ENCODE measurements at regions not wholly inside any gene's neighbourhood (a gene's known extent, or its start where the extent isn't known, plus 50 kb on each side); places are given as distances from the start of the nearest gene placed in this dataset.

GRCh38 chr22:49377306-49377705 is 450.4 kb downstream of the BRD1 start:
- H3K4me1 ChIP-seq (ENCODE audit: control insufficient read depth in 1 of 2, insufficient read depth in 2 of 2, low read length in 2 of 2), result no peaks in the 10 kb centered on the region
- no peak overlapping the region for H3K4me3 ChIP-seq (ENCODE audit: low read depth in 1 of 2, low read length in 2 of 2)
- no peak overlapping the region for H3K27ac ChIP-seq (ENCODE audit: low read length)
- H3K36me3 ChIP-seq (ENCODE audit: control insufficient read depth in 1 of 2, insufficient read depth in 2 of 2, low read length in 2 of 2), result no peaks in the 10 kb centered on the region
- H3K27me3 ChIP-seq (ENCODE audit: low read depth, low read length), result no peaks in the 10 kb centered on the region
- H3K9me3 ChIP-seq (ENCODE audit: control insufficient read depth in 1 of 2, low read length in 2 of 2), result no peaks in the 10 kb centered on the region

GRCh38 chr22:49373801-49374226 is 453.9 kb downstream of the BRD1 start:
- Histone ChIP-seq H3K27me3 (ENCODE audit: low read depth, low read length) (no peaks in the 10 kb centered on the region), H3K36me3 (ENCODE audit: control insufficient read depth in 1 of 2, insufficient read depth in 2 of 2, low read length in 2 of 2) (no peaks in the 10 kb centered on the region), H3K27ac (ENCODE audit: low read length) (no peak overlapping the region), H3K9me3 (ENCODE audit: control insufficient read depth in 1 of 2, low read length in 2 of 2) (no peaks in the 10 kb centered on the region), H3K4me1 (ENCODE audit: control insufficient read depth in 1 of 2, insufficient read depth in 2 of 2, low read length in 2 of 2) (no peaks in the 10 kb centered on the region), H3K4me3 (ENCODE audit: low read depth in 1 of 2, low read length in 2 of 2) (no peak overlapping the region)

GRCh38 chr22:49373289-49373666 is 454.4 kb downstream of the BRD1 start:
- no peaks in the 10 kb centered on the region for H3K4me1 ChIP-seq (ENCODE audit: control insufficient read depth in 1 of 2, insufficient read depth in 2 of 2, low read length in 2 of 2)
- no peak overlapping the region for H3K4me3 ChIP-seq (ENCODE audit: low read depth in 1 of 2, low read length in 2 of 2)
- no peaks in the 10 kb centered on the region for H3K9me3 ChIP-seq (ENCODE audit: control insufficient read depth in 1 of 2, low read length in 2 of 2)
- H3K36me3 ChIP-seq (ENCODE audit: control insufficient read depth in 1 of 2, insufficient read depth in 2 of 2, low read length in 2 of 2), result no peaks in the 10 kb centered on the region
- H3K27ac ChIP-seq (ENCODE audit: low read length), result no peak overlapping the region
- no peaks in the 10 kb centered on the region for H3K27me3 ChIP-seq (ENCODE audit: low read depth, low read length)

- H3K27me3 ChIP-seq (ENCODE audit: low read depth, low read length), result no peaks in the 10 kb centered on the region
- H3K36me3 ChIP-seq (ENCODE audit: control insufficient read depth in 1 of 2, insufficient read depth in 2 of 2, low read length in 2 of 2), result no peaks in the 10 kb centered on the region
- no peak overlapping the region for H3K27ac ChIP-seq (ENCODE audit: low read length)
- H3K9me3 ChIP-seq (ENCODE audit: control insufficient read depth in 1 of 2, low read length in 2 of 2), result no peaks in the 10 kb centered on the region
- no peak overlapping the region for H3K4me3 ChIP-seq (ENCODE audit: low read depth in 1 of 2, low read length in 2 of 2)
- no peaks in the 10 kb centered on the region for H3K4me1 ChIP-seq (ENCODE audit: control insufficient read depth in 1 of 2, insufficient read depth in 2 of 2, low read length in 2 of 2)
Observed at GRCh38 chr22:49372530-49373288, 455.0 kb downstream of the BRD1 start.

GRCh38 chr22:49372111-49372529 is 455.6 kb downstream of the BRD1 start:
- no peaks in the 10 kb centered on the region for H3K36me3 ChIP-seq (ENCODE audit: control insufficient read depth in 1 of 2, insufficient read depth in 2 of 2, low read length in 2 of 2)
- H3K27me3 ChIP-seq (ENCODE audit: low read depth, low read length), result no peaks in the 10 kb centered on the region
- H3K4me3 ChIP-seq (ENCODE audit: low read depth in 1 of 2, low read length in 2 of 2), result no peak overlapping the region
- H3K4me1 ChIP-seq (ENCODE audit: control insufficient read depth in 1 of 2, insufficient read depth in 2 of 2, low read length in 2 of 2), result no peaks in the 10 kb centered on the region
- H3K9me3 ChIP-seq (ENCODE audit: control insufficient read depth in 1 of 2, low read length in 2 of 2), result no peaks in the 10 kb centered on the region
- no peak overlapping the region for H3K27ac ChIP-seq (ENCODE audit: low read length)

GRCh38 chr22:49371325-49372110 is 456.2 kb downstream of the BRD1 start:
- Histone ChIP-seq H3K9me3 (ENCODE audit: control insufficient read depth in 1 of 2, low read length in 2 of 2) (no peaks in the 10 kb centered on the region), H3K4me3 (ENCODE audit: low read depth in 1 of 2, low read length in 2 of 2) (no peak overlapping the region), H3K27me3 (ENCODE audit: low read depth, low read length) (no peaks in the 10 kb centered on the region), H3K27ac (ENCODE audit: low read length) (no peak overlapping the region), H3K36me3 (ENCODE audit: control insufficient read depth in 1 of 2, insufficient read depth in 2 of 2, low read length in 2 of 2) (no peaks in the 10 kb centered on the region), H3K4me1 (ENCODE audit: control insufficient read depth in 1 of 2, insufficient read depth in 2 of 2, low read length in 2 of 2) (no peaks in the 10 kb centered on the region)

DNA sequence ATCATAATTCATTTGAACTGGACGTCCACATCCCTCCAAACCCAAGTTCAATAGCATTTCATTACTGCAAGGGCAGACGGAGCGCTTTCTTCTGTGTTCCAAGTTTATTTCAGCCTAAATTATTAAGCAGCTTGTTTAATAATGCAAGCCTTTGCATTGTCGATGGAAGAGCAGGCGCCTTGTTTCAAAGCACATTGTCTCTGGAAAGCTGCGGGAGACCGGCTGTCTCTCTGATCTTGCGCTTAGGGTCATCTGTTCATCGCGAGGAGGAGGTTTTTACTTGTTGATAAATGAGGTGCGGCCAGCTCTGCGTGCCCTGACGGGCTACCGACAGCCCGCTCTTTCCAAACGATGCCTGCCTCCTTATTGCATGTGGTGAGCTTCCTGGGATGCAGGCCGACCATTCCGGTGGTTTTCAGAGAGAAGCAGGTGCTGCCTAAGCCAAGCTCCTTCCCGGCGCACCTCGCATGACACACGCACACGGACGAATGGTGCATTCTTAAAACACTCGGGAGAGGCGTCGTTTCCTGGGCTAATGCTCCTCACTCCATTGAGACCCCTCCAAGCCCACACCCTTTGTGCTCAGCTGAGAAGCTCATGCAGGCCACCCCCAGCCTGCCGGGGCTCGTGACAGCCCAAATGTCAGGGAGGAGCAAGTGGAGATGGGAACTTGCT is 456.9 kb downstream of the BRD1 start:
- Histone ChIP-seq H3K27ac (ENCODE audit: low read length) (no peak overlapping the region), H3K4me3 (ENCODE audit: low read depth in 1 of 2, low read length in 2 of 2) (no peak overlapping the region), H3K27me3 (ENCODE audit: low read depth, low read length) (no peaks in the 10 kb centered on the region), H3K9me3 (ENCODE audit: control insufficient read depth in 1 of 2, low read length in 2 of 2) (no peaks in the 10 kb centered on the region), H3K4me1 (ENCODE audit: control insufficient read depth in 1 of 2, insufficient read depth in 2 of 2, low read length in 2 of 2) (no peaks in the 10 kb centered on the region), H3K36me3 (ENCODE audit: control insufficient read depth in 1 of 2, insufficient read depth in 2 of 2, low read length in 2 of 2) (no peaks in the 10 kb centered on the region)

GRCh38 chr22:49369726-49370626 is 457.7 kb downstream of the BRD1 start:
- Histone ChIP-seq H3K27me3 (ENCODE audit: low read depth, low read length) (no peaks in the 10 kb centered on the region), H3K4me3 (ENCODE audit: low read depth in 1 of 2, low read length in 2 of 2) (no peak overlapping the region), H3K9me3 (ENCODE audit: control insufficient read depth in 1 of 2, low read length in 2 of 2) (no peaks in the 10 kb centered on the region), H3K36me3 (ENCODE audit: control insufficient read depth in 1 of 2, insufficient read depth in 2 of 2, low read length in 2 of 2) (no peaks in the 10 kb centered on the region), H3K4me1 (ENCODE audit: control insufficient read depth in 1 of 2, insufficient read depth in 2 of 2, low read length in 2 of 2) (no peaks in the 10 kb centered on the region), H3K27ac (ENCODE audit: low read length) (no peak overlapping the region)

- H3K27me3 ChIP-seq (ENCODE audit: low read depth, low read length), result no peaks in the 10 kb centered on the region
- H3K36me3 ChIP-seq (ENCODE audit: control insufficient read depth in 1 of 2, insufficient read depth in 2 of 2, low read length in 2 of 2), result no peaks in the 10 kb centered on the region
- no peaks in the 10 kb centered on the region for H3K9me3 ChIP-seq (ENCODE audit: control insufficient read depth in 1 of 2, low read length in 2 of 2)
- no peak overlapping the region for H3K4me3 ChIP-seq (ENCODE audit: low read depth in 1 of 2, low read length in 2 of 2)
- no peaks in the 10 kb centered on the region for H3K4me1 ChIP-seq (ENCODE audit: control insufficient read depth in 1 of 2, insufficient read depth in 2 of 2, low read length in 2 of 2)
- H3K27ac ChIP-seq (ENCODE audit: low read length), result no peak overlapping the region
Observed at GRCh38 chr22:49368976-49369725, 458.5 kb downstream of the BRD1 start.

DNA sequence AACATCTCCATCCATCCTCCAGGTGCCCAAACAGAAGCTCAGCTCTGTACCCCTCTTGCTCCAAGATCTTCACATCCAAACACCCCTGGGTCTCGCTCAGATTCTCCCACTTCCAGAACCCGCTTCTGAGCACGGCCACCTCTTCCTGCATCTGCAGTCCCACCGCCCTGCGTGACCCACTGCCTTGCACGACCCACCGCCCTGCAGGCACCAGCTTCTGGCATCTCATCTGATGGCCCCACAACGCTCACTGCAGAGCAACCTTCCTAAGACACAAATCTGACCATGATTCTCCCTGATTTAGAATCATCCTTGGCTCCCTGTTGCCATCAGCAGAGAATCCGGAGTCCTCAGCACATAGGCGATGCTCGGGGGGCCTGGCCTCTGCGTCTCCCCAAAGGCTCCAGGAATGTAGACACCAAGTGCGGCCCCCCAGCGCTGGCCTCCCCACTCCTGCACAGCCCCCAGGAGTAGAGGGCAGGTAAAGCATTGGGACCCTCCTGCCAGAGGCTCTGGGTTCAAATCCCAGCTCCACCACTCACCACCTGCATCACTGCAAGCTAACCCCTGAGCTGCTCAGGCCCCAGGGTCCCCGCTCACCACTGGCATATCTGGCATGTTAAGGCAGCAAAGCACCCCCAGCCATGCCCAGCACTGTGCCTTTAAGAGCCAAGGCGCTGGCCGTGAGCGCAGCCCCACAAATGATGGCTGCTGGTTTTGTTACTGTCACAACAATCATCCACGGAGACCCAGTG is 459.3 kb downstream of the BRD1 start:
- H3K27me3 ChIP-seq (ENCODE audit: low read depth, low read length), result no peaks in the 10 kb centered on the region
- no peaks in the 10 kb centered on the region for H3K36me3 ChIP-seq (ENCODE audit: control insufficient read depth in 1 of 2, insufficient read depth in 2 of 2, low read length in 2 of 2)
- no peak overlapping the region for H3K4me3 ChIP-seq (ENCODE audit: low read depth in 1 of 2, low read length in 2 of 2)
- H3K4me1 ChIP-seq (ENCODE audit: control insufficient read depth in 1 of 2, insufficient read depth in 2 of 2, low read length in 2 of 2), result no peaks in the 10 kb centered on the region
- no peak overlapping the region for H3K27ac ChIP-seq (ENCODE audit: low read length)
- H3K9me3 ChIP-seq (ENCODE audit: control insufficient read depth in 1 of 2, low read length in 2 of 2), result no peaks in the 10 kb centered on the region

Measured in muscle layer of duodenum (tissue), 2 donors.